HG02678 (cell line): ENCODE measurements at regions not wholly inside any gene's neighbourhood (a gene's known extent, or its start where the extent isn't known, plus 50 kb on each side); places are given as distances from the start of the nearest gene placed in this dataset.

Experiments
- ATAC-seq: cut with Tn5 transposase; IDR thresholded peaks from one replicate; pipeline ENCODE4 v1.9.1; 2021; ENCODE audit warnings: mild to moderate bottlenecking, moderate library complexity; ENCODE audit not compliant: unreplicated experiment

DNA sequence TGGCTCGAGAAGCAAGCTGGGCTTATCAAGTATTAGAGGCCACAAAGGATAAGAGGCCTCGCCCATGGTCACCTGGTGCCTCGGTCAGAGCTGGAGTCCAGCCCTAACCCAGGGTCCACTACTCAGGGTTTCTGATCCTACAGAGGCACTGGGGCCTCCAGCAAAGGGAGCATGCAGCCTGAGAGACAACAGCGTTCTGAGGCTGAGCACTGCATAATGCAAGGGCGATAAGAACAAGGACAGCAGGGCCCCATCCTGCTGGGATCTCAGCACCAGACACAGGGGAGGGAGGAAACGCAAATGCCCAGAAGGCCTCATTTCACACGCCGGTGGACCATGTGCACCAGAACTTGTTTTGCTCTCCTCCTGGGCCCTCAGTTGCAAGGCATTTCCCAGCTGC lies 63.0 kb downstream of the C5orf15 start:
- ATAC-seq, result no peak

DNA sequence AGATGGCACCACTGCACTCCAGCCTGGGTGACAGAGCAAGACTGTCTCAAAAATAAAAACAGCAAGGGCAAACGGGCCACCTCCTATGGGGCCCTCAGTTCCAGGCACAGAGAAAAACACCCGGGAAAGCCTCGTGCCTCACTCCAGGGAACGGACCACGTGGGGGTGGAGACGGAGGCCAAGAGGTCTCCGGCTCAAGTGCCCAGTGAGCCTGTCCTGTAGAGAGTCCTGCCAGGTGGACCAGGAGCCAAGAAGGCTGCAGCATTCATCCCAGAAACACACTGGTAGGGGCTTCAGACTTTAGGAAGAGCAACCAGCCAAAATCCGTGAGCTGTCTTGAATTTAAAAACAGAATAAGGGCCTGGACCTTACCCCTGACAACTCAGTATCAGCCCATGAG lies 63.8 kb downstream of the C5orf15 start:
- ATAC-seq, result no peak

DNA sequence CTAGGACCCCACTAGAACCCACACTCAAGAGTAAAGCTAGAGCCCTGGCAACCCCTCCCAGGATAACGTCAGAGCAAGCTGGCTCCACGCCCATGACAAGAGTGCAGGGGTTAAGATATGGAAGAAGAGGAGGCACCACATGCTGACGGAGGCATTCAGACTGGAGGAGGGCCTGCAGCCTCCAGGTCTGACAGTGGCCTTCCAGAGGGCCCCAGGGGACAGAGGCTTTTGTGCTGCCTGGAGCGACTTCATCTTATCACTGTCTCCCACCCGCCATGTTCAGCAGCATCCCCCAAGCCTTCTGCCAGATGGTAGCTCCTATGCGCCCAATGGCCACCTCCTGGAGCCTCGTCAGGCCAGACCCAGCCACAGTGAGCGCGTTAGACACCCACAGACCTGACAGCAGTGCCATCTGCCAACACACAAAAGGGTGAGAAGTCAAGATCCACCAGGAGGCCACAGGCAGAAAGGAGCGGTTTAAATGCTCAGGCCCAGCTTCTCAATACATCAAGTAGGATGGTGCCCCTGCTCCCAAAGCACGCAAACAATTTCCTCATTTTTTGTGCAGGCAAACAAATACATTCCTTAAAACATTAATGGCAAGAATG lies 65.8 kb downstream of the C5orf15 start:
- ATAC-seq, result no peak

DNA sequence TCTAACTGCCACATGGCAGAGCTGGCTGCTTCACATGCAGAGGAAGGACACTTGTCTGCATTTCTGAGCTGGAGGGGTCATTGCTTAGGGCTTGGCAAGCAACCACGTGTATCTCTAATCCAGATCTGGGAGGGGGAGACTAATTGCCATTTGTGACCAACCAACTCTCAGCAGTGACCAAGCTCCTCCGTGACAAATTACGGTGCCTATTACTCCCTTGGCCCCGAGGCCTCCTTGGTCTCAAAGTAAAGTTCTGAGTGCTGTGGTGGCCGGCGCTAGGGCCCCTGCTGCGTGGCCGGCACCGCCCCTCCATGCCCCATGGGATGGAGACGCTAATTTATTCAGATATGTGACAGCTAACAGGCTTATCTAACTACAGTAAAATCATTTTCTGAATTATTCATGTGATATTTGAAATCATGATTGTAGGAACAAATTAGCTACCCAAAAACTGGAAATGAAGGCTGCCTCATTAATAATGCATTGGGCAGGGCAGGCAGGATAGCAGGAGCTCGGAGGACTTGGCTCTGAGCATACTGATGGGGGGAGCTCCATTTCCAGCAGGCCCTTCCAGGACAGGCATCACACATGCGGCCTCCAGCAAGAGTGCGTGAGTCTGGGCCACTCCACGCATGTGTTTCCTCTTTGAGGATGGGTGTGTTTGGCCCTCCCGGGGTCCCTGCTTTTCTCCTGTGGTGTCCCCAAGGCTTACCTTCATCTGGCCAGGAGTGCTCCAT lies 67.7 kb downstream of the C5orf15 start:
- no peak for ATAC-seq

DNA sequence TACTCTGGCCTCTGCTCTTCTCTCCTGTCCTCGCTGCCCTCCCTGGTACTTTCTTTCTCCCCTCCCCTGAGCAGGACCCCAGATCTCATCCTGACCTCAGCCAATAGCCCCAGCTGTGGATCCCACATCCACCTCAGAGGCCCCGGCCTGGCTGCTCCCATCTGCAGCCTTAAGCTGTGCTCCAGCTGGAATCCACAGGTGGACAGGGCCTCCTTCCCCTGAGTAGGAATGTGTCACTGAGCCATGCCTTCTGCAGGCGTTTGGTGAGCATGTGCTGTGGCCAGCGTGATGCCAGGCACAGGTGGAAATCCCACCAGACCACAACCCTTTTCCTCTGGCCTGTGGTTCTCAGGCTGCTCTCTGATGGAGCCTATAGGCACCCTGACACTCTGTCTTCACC lies 68.9 kb downstream of the C5orf15 start:
- ATAC-seq, result no peak

DNA sequence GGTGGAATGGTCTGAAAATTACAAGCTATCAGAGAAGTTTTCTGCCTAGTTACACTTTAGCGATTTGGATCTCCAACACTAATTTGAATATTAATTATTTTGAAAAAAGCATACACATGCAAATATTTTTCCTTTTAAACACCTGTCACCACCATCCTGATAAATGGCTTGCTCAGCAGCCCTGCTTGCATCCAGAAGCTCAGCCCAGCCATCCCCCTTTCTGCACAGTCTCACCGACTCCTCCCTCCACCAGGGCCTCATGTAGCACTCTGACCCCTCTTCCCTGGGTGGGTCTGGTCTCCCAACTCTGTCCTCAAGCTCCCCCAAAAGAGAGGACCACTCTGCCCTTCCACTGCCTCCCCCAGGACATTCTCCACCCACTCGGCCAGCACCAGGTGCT lies 70.0 kb downstream of the C5orf15 start:
- no peak for ATAC-seq

DNA sequence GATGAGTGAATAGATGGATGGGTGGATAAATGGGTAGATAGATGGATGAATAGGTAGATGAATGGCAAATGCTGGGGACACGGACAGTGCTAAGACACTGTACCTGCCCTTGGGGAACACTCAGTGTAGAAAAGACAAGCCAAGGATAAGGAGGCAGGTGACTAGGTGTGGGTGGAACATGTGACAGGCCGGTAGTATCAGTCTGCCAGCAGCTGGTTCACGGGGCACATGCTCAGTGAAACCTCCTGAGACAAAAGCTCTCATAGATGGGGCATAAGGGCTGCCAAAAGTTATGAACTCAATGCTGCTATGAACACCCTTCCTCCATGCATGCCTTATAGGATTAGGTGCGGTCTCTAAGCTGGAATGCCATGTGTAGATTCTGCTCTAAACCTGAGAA lies 71.0 kb downstream of the C5orf15 start:
- no peak for ATAC-seq

DNA sequence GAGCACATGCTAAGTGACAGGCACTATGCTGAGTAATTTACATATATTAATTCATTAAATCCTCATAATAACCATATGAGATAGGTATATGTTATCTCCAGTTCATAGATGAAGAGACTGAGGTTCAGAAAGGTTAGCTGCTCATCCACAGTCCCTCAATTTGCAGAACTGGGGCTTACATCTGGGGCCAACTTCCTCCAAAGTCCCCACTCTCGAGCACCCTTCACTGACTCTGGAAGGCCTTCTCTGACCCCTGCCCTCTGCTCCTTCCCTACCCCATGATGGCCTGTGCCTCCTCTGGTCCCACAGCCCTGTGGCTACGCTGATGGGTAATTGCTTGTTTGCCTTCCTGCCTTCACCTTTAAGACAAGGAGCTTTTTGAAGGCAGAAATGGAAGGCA lies 71.6 kb downstream of the C5orf15 start:
- no peak for ATAC-seq

DNA sequence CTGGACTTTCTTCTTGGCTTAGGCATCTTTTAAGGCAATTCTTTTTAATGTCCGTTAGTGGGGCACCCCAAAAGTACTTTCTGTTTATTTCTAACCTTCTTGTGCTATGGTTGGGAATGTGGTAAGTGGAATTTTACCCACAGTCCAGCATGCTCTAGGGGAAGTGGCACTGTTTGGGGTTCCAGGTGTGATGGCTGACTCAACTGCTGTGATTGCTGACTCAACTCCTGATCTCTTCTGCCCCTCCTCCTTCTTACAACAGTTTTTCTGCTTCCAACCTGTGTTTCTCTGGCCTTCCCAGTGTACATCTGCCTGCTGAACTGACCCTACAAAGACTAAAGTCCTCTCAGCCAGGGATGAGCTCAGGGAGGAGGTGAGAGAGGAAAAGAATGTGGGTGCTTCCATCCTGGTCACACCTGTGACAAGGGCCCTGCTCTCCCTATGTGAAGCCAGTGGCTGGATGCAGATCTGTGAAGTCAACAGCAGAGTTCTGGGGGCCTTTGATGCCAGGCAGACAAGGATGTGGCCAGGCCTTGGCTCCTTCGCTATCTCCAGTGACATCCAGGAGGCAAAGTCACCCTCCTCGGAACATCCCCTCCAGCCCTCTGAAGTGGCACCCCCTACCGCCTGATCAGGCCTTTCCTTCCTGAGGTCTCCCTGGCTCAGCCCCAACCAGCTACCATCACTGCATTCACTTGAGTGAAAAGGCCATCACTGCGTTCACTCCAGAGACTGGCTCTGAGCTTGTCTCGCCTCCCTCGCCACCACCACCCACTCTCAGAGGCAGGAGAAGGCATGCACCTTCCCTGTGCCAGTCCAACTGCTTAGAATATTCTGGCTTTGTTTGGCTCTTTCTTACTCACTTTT lies 72.2 kb downstream of the C5orf15 start:
- ATAC-seq, result no peak

DNA sequence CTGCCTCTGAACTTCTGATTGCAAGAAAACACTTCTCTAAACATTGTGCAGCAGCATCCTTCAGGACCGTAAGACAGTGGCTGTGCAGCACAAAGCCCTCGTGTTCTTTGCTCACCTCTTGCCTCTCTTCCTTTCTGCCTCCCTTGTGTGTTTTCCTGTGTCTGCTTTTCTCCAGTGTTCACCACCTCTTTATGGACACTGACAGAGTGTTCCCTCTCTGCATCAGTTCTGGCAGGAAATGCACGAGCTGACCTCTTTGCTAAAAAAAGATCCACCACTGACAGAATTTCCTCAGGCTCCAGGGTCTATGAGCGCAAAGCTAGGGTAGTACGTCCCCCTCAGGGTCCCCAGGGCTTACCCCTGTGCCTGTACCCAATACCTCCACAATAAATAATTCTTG lies 74.3 kb downstream of the C5orf15 start:
- ATAC-seq, result no peak

DNA sequence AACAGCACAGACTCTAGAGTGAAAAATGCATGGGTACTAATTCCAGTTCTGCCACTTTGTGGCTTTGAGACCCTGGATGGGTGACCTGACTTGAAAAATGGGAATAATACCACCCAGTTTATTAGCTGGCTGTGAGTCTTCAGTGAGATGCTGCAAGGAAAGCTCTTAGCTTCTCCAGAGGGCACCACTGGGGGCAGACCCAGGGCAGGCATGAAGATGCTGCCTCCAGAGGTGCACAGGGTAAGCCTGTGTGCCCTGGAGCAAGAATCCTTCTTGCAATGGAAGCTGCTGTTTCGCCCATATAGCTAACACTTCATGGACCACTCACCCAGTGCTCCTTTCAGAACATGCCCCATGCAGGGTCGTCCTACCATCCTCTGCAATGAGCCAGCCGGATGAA lies 75.7 kb downstream of the C5orf15 start:
- no peak for ATAC-seq

DNA sequence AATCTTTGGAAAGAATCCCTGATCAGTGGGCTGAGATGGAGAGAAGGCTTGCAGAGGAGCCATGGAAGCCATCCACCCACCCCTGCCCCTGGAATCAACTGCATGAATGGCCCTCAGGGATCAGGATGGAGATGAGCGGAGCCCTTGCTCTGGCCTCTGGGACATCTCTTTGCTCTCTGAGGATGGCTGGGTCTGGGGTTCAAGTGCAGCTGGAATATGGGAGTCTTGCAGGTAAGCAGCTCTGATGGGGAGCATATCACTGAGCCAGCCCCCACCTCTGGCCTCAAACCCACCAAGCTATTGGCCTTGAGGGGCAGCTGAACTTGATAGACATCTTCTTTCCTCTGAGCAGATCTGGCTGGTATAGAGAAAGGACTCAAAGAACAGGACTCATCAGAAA lies 76.1 kb downstream of the C5orf15 start:
- ATAC-seq, result no peak

DNA sequence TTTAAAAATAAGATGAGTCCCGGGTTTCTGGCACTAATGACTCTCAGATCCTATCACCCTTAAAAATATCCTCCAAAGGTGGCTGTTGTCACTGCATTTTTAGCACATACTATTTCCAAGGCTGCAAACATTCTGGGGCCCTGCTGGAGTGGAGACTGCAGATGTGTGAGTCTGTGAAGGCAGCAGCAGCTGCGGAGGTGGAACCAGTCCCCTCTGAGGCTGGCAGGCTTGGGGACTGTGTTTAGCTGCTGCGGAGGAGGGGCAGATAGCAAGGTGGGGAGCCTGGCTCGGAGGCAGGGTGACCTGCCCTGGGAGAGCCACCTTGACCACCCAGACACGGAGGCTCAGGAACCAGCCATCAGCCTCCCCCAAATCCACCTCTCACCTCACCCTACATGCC lies 77.0 kb downstream of the C5orf15 start:
- no peak for ATAC-seq

DNA sequence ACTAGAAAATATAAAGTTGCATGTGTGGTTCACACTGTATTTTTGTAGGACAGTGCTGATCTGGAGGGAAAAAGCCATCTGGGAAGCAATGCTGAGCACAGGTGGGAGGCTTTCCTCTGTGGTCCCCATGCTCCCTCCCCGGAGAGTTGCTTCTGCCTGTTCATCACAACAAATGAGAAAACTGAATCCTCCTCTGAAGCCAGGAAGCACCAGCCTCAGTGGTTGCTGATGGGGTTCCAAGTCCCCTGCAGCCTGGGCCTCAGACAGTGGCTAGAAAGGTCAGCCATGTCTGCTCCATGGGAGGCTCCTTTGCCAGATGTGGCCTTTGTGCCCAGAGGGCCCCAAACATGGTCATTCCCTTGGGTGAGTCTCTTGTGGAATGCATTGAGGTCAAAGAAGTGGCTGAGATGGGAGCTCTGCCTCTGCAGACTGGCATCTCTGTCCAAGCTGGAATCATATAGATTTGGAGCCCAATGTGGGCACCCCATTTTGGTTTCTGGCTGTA lies 77.6 kb downstream of the C5orf15 start:
- ATAC-seq, result no peak

DNA sequence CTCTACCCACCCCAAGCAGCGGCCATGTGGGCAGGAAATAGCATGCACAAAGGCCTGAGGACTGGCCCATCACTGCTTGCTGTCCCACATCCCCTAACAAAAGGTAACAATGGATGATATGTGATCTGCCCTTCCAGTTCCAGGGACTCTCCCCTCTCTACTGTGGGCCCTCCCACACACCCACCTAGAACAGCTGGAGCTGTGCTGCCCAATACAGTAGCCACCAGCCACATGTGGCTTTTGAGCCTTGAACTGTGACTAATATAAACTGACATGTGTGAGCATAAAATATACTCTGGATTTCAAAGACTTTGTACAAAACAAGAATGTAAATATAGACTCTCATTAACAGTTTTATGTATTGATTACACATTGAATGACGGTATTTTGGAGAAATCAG lies 78.1 kb downstream of the C5orf15 start:
- no peak for ATAC-seq

DNA sequence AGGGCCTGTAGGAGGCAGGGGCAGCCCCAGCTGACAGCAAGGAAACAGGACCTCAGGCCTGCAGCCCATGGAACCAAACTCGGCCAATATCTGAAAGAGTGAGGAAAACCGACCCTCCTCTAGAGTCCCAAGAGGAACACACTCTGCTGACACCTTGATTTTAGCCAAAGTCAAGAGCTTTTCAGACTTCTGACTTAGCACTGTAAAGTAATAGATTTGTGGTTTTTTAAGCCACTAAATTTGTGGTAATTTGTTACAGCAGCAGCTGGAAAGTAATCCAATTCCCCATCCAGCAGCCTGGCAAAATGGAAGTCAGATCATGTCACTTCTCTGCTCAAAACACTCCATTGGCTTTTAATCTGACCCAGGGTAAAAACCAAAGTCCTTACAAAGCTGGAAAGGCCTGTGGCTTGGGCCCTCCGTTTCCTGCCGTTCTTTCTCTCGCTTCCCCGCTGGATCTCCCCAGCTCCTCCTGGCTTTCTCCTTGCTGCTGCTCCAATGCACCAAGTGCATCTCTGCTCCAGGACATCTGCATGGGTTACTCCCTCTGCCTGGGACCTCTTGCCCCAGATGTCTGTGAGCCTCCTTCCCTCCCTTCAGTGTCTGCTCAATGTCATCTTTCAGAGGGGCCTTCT lies 79.0 kb downstream of the C5orf15 start:
- ATAC-seq, result no peak

DNA sequence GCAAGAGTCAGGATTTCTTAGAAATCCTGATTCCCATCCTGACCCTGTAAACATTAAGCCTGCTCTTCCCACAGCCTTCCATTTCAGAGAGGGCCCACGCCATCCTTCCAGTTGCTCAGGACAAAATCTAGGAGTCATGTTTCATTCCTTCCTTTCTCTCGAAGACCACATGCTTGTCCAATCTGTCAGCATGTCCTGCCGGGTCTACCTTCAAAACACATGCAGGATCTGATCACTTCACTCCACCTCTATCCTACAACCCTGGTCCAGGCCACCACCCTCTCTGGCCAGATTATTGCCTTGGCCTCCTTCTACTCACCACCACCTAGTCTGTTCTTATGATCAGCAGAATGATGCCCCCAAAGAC lies 79.8 kb downstream of the C5orf15 start:
- ATAC-seq, result no peak

DNA sequence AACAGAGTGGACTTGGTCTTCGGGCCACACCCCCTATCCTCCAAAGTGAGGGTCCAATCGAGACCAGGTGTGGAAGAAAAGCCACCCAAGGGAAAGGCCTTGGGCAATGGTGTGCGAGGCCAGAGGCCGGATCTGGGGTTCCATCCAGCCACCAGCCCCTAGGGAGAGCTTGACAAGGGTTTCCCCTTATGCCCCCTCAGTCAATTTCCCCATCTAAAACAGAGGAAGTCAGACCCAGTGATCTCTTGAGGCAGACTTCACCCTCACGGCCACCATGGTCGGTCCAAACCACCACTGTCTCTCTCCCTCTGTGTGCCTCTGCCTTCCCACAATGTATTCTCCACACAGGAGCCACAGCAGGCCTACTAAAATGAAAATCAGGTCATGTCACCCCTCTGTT lies 82.9 kb downstream of the C5orf15 start:
- no peak for ATAC-seq

DNA sequence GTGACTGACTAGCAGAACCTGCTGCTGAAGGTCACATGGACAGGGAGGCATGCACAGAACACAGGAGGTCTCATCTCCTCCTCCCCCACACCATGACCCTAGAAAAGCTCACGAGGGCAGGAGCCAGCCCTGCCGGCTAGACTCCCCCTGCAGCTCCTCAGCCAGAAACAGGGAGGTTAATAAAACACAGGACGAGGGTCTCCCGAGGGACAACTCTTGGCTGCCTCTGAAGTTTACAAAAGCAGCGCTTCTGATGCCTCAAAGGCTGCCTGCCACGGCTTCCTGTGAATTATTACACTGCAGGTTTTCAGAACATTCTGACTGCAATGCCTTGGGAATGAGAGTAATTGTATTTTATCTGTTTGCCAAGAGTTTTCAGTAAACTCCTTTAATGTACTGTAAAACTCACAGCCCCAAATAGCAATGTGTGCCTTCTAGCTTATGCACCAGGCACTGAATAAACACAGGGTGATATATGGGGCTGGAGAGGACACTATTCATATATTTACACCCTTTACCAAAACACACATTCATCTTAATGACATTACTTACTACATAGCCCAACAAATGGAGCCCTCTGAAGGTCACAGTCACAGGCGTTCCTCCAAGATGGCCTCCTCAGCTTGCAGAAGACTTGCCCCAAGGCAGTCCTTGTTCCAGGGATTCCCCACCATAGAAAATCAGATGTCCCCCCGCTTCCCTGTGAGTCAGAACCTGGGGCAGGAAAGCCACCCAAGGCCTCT lies 83.7 kb downstream of the C5orf15 start:
- ATAC-seq, result no peak

DNA sequence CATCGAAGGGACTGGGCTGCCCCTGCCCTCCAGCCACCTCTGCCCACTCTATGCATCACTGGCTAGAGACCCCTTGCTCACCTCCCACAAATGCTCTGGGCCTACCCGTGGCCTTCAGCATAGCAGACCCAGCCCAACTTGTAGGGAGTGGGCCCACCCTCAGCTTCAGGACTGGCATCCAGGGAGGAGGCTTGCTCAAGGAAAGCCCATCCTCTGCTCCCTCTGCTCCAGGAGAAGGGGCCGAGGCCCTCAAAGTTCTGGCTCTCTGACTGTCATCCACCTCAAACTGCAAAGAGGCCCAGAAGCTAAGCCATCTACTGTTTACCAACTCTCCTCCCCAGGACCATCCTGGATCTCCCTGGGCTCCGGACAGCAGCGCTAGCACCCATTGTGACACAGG lies 84.5 kb downstream of the C5orf15 start:
- ATAC-seq, result no peak

DNA sequence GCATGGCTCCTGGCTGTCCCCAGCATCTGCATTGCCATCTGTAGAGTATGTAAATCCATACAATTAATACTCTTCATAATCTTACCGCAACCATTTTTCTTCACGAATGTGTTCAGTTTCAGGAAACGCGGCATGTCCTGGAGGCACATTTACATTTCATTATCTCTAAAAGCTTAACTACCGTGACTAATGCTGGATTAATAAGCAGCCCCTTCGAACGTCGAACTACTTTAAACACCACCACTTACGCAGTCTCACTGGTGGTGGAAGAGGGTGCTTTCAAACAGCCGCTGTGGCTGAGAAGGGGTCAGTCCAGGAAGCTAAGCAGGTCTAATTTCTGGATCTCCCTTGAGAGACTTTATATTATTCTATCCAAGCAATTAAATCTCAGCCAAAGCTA lies 85.6 kb downstream of the C5orf15 start:
- ATAC-seq, result no peak
